ENCODE measurements at regions not wholly inside any gene's neighbourhood (a gene's known extent, or its start where the extent isn't known, plus 50 kb on each side); places are given as distances from the start of the nearest gene placed in this dataset.
A peak's percentile ranks its signal among the peaks of the same experiment; 100 is the strongest.
"Not testable (repeated sequence)": the region's sequence is repeated elsewhere in the genome, so short reads cannot be mapped to it uniquely, and the experiment has no call there.

DNA sequence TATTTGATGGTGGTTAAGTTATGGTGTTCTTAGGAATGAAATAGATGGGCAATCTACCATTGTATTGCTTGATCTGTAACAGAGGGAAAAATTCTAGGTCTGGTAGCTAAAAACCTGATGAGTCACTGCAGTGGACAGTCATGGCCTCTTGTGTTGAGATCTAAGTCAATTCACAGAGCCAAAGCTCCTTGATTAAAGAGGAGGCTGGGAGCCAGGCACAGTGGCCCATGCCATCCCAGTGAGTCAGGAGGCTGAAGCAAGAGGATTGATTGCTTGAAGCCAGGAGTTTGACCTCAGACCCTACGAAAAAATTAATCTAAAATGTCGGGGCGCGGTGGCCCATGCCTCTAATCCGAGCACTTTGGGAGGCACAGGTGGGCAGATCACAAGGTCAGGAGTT is 67.1 kb upstream of the KPNA3 start:
- no peak for DNase-seq

- no peak for DNase-seq
These were observed 65.8 kb upstream of the KPNA3 start for GRCh38 chr13:49858178-49858856.

DNA sequence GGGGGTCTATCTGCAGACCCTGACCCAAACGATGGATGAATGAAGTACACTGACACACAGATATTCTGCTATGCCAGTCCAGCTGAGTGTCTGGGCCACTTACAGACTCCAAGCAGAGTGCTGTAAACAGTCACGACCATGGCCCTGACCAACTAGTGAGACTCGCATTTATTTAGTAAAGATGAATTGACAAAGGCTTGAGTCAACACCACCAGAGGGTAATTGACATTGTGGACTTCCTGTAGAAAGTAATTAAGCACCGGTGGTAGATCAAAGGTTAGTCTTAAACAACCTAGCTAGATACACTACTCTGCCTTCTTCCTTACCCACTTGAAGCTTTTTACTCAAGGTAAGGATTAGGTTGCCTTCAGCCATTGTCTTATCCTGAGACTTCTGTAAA is 63.4 kb upstream of the KPNA3 start:
- peak; percentile 2 for DNase-seq

DNA sequence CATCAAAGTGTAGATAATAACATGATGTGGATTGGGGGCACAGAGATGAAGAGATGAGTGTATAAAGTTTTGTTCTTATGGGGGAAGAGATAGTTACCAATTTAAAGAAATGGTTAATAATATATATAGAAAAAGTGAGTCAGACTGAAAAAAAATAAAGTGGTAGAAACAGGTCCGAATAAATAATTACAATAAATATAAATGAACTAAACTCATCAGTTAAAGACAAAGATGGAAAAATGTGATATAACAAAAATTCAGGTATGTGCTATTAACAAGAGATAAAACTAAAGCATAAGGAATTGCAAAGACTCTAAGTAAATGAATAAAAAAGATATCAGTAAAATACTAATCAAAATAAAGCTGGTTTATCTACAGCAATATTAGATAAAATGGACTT is 61.1 kb upstream of the KPNA3 start:
- DNase-seq = no peak

- not testable (repeated sequence) for DNase-seq
These were observed 60.0 kb upstream of the KPNA3 start for GRCh38 chr13:49852460-49852859.

DNA sequence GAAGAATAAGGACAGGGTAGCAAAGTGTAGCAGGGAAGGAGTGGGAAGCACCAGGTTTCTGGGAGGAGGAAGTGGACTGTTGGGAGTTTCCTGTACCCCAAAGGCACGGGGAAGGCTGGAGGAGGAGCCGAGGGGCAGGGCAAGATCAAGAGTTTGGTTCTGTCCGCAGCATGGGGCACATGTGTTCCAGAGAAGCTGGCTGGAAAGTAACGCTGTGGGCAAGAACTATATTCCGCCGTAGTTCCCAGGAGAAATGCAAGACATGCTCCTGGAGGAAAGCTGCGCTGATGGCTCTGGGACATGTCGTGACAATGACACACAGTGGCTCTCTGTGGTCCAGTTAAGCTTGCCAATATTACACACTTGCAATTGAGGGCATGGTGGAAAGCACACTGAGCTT is 51.7 kb upstream of the KPNA3 start:
- no peak for DNase-seq

Measured in NCI-H69 (cell line).